ENCODE measurements at regions not wholly inside any gene's neighbourhood (a gene's known extent, or its start where the extent isn't known, plus 50 kb on each side); places are given as distances from the start of the nearest gene placed in this dataset.
"Not testable (repeated sequence)": the region's sequence is repeated elsewhere in the genome, so short reads cannot be mapped to it uniquely, and the experiment has no call there.

DNA sequence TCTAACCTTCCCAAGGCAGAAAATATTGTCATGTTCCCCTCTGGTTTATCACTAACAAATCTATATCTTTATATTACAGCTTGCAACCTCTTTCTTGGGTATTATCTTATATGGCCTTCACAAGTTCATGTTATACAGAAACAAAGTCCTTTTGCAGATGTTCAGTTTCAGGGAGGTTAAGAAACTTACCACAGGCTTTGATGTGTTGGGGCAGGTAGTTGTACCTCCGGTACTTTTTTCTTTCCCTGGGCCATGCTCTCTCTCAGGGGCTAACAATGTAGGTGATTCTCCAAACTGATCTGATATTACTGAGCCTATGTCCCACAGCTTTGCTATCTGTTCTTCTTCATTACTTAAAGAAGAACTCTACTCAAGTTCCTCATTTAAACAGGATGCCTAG, 548.9 kb upstream of the SYT4 start:
- DNase-seq (ENCODE audit: insufficient read length, low spot score) = no peak
- TF ChIP-seq, protein P1, sequence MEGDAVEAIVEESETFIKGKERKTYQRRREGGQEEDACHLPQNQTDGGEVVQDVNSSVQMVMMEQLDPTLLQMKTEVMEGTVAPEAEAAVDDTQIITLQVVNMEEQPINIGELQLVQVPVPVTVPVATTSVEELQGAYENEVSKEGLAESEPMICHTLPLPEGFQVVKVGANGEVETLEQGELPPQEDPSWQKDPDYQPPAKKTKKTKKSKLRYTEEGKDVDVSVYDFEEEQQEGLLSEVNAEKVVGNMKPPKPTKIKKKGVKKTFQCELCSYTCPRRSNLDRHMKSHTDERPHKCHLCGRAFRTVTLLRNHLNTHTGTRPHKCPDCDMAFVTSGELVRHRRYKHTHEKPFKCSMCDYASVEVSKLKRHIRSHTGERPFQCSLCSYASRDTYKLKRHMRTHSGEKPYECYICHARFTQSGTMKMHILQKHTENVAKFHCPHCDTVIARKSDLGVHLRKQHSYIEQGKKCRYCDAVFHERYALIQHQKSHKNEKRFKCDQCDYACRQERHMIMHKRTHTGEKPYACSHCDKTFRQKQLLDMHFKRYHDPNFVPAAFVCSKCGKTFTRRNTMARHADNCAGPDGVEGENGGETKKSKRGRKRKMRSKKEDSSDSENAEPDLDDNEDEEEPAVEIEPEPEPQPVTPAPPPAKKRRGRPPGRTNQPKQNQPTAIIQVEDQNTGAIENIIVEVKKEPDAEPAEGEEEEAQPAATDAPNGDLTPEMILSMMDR (IDR thresholded peaks at IDR 0.05; ENCODE audit: insufficient read depth, missing control alignments) = no peak
- no peak for FAIRE-seq

- TF ChIP-seq, protein P1 (IDR thresholded peaks at IDR 0.05; ENCODE audit: insufficient read depth, missing control alignments) = no peak
- FAIRE-seq (no peak), DNase-seq (ENCODE audit: insufficient read length, low spot score) (no peak)
These were observed 550.0 kb upstream of the SYT4 start for GRCh38 chr18:43827311-43827710.

- no peak for DNase-seq (ENCODE audit: insufficient read length, low spot score)
- TF ChIP-seq, protein P1 (IDR thresholded peaks at IDR 0.05; ENCODE audit: insufficient read depth, missing control alignments) = no peak
- FAIRE-seq = no peak
These were observed 553.0 kb upstream of the SYT4 start for GRCh38 chr18:43830303-43830702.

DNA sequence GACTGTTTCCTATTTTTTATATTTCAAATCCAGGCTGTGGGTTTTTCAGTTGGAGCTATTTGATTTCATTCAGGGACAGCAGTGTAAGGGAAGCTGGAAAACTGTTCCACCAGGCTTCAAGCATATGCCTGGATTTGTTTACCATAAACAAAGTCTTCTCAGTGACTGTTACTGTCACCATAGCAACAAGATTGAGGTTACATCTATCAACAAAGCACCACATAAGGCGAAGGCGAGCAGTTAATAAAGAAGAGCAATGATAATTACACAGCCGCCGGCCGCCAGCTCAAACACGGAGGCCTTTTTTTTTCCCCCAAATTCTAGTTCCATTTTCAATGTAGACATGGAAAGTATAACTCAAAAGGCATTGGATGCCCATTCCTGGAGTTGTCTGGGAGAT, 553.7 kb upstream of the SYT4 start:
- FAIRE-seq (no peak), DNase-seq (ENCODE audit: insufficient read length, low spot score) (no peak)
- TF ChIP-seq, protein P1 (IDR thresholded peaks at IDR 0.05; ENCODE audit: insufficient read depth, missing control alignments) = no peak

GRCh38 chr18:43846299-43846698, 569.0 kb upstream of the SYT4 start:
- TF ChIP-seq, protein P1 (IDR thresholded peaks at IDR 0.05; ENCODE audit: insufficient read depth, missing control alignments) = no peak
- FAIRE-seq = no peak
- no peak for DNase-seq (ENCODE audit: insufficient read length, low spot score)

DNA sequence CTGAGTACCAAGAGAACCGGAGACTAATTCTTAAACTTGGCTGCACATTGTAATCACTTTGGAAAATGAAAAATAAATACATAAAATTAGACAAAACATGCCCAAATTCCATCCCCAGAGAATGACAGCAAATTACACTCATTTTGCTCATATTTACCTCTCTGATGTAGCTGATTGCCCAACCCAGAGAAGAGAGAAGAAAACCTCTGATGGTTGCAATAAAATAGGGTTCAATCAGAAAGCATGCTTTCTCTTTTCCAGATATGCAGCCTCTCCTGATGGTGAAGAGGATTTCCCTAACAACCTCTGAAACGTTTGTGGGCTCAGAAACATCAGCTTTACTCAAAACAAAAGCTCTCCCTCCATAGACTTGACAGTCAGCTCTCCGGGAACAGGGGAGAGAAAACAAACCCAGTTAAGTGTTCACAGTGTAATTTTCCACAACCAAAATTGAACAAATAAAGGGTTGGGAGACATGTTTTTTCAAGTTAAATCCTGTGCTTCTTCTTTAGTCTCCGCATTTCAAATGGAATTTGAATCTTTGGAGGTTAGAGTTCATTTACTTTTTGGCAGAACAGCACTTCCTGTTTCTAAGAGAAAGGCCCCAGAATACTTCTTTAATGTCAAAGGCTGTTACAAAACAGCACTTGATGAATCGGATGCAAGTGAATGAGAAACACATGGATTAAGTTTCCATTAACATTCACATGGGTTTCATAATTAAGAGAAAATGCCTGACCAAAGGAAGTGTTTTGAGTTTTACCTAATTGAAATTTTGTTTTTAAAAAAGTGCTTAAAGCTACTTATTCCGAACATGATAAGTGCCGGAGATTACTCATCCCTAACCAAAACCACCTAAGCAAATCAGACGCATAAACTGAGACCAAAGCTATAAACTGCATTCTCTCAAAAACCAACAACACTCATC, 570.1 kb upstream of the SYT4 start:
- TF ChIP-seq, protein P1 (IDR thresholded peaks at IDR 0.05; ENCODE audit: insufficient read depth, missing control alignments) = no peak
- no peak for FAIRE-seq
- DNase-seq (ENCODE audit: insufficient read length, low spot score) = no peak

DNA sequence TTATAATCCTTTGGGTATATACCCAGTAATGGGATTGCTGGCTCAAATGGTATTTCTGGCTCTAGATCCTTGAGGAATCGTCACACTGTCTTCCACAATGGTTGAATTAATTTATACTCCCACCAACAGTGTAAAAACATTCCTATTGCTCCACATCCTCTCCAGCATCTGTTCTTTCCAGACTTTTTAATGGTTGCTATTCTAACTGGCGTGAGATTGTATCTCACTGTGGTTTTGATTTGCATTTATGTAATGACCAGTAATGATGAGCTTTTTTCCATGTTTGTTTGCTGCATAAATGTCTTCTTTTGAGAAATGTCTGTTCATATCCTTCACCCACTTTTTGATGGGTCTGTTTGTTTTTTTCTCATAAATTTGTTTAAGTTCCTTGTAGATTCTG, 572.5 kb upstream of the SYT4 start:
- DNase-seq (ENCODE audit: insufficient read length, low spot score); FAIRE-seq: not testable (repeated sequence)

All from D721Med (cell line).